ENCODE measurements at regions not wholly inside any gene's neighbourhood (a gene's known extent, or its start where the extent isn't known, plus 50 kb on each side); places are given as distances from the start of the nearest gene placed in this dataset.

DNA sequence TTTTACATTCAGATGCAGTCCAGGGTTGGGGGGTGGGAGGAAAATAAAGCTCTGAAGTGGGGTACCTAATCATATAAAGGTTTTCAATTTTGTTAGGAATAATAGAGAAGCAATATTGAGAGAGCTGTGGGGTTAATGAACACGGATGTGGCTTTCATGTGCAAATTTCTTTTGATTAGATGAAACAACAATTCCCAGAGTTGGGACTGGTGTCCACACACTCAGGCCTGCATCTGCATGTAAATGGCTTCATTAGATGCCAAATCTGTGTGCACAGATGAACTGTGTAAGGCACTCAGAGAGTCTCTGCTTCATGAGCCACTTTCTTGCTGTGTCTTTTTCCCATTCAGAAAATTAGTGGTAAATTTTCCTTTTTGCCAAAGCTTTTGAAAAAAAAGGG, 377.1 kb upstream of the NOVA1 start:
- H3K9me3 ChIP-seq (ENCODE audit: control insufficient read depth, low read length, poor library complexity, severe bottlenecking) = no peaks in the 10 kb centered on the region
- no peak for DNase-seq
- H3K4me1 Mint-ChIP-seq = no peaks in the 10 kb centered on the region
- ATAC-seq = no peak
- no peaks in the 10 kb centered on the region for H3K36me3 Mint-ChIP-seq (ENCODE audit: low read depth)
- H3K27me3 Mint-ChIP-seq = no peaks in the 10 kb centered on the region
- H3K4me3 Mint-ChIP-seq = no peak overlapping the region
- H3K27ac Mint-ChIP-seq = no peak overlapping the region

DNA sequence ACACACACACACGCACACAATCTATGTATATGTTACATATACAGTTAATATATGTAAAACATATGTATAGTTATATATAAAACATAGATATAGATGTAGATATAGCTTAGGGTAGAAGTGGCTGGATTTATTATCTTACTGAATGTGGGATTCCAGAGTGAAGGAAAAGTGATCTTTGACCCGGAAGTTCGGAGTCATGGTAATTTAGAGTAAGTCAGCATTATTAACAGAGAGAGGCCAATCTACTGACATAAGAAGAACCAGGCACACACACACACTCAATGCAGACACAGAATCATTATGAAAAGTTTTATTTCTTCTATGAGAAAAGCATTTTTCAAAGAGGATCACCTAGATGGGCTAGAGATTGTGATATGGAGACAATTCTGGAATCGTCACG, 384.2 kb upstream of the NOVA1 start:
- H3K27me3 Mint-ChIP-seq = no peaks in the 10 kb centered on the region
- no peaks in the 10 kb centered on the region for H3K36me3 Mint-ChIP-seq (ENCODE audit: low read depth)
- no peak overlapping the region for H3K27ac Mint-ChIP-seq
- no peaks in the 10 kb centered on the region for H3K4me1 Mint-ChIP-seq
- H3K4me3 Mint-ChIP-seq = no peak overlapping the region
- no peaks in the 10 kb centered on the region for H3K9me3 ChIP-seq (ENCODE audit: control insufficient read depth, low read length, poor library complexity, severe bottlenecking)
- DNase-seq = no peak
- ATAC-seq = no peak

DNA sequence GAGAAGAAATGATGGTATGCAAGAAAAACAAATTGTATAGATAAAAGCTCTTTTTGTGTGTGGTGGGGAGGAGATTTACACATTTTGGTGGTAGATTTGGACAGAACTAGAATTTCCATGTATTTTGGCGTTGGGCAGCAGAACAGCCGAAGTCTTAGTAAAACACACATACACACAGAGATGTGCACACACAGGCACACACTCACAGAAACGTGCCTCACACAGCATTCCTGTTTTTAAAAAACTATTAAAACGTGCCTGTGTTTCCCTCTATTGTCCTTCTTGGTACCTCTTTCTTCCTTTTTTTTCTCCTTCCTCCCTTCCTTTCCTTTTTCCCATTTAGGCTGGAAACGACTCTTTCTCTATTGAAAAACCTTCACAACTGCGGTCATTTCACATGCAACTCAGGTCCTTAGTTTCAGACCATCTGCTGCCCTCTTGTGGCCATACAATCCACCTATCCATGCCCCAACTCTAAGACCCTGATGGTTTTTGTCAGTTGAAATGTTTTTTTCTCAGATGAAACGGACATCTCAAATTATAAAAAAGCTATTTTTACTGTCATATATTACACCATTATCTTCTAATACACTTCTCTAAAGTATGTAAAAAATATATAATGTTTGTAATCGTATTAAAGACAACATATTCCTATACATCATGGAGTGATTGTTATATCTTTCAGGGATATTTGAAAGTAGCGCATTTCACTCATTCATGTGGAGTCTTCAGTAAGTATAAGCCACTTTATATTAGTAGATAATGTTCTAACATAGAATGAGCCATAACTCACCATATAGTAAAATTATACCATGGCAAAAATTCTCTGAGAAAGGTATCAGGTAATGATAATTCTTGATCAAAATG, 386.7 kb upstream of the NOVA1 start:
- no peaks in the 10 kb centered on the region for H3K4me1 Mint-ChIP-seq
- DNase-seq (no peak), ATAC-seq (no peak)
- no peaks in the 10 kb centered on the region for H3K9me3 ChIP-seq (ENCODE audit: control insufficient read depth, low read length, poor library complexity, severe bottlenecking)
- no peak overlapping the region for H3K27ac Mint-ChIP-seq
- H3K27me3 Mint-ChIP-seq = no peaks in the 10 kb centered on the region
- no peaks in the 10 kb centered on the region for H3K36me3 Mint-ChIP-seq (ENCODE audit: low read depth)
- H3K4me3 Mint-ChIP-seq = no peak overlapping the region

GRCh38 chr14:26987744-26988363, 390.0 kb upstream of the NOVA1 start:
- no peaks in the 10 kb centered on the region for H3K9me3 ChIP-seq (ENCODE audit: control insufficient read depth, low read length, poor library complexity, severe bottlenecking)
- no peaks in the 10 kb centered on the region for H3K4me1 Mint-ChIP-seq
- H3K36me3 Mint-ChIP-seq (ENCODE audit: low read depth) = no peaks in the 10 kb centered on the region
- no peak for ATAC-seq
- no peaks in the 10 kb centered on the region for H3K27me3 Mint-ChIP-seq
- H3K4me3 Mint-ChIP-seq = no peak overlapping the region
- H3K27ac Mint-ChIP-seq = no peak overlapping the region
- DNase-seq = no peak

DNA sequence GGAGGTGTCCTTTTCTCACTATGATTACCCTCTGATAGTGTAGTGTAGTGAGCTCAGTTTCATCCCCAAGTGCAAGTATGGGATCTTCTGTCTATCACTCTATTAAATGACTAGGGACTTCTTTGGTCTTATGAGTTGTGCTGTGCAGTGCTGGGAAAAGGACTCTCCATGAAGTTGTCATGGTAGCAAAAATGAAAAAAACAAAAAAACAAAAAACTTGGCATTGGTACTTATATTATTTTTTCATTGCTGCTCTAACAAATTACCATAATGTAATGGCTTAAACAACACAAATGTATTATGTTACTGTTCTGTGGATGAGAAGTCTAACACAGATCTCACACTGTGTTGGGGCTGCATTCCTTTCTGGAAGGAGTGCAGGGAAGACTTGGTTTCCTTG, 393.1 kb upstream of the NOVA1 start:
- H3K9me3 ChIP-seq (ENCODE audit: control insufficient read depth, low read length, poor library complexity, severe bottlenecking) = no peaks in the 10 kb centered on the region
- H3K27me3 Mint-ChIP-seq = no peaks in the 10 kb centered on the region
- no peaks in the 10 kb centered on the region for H3K4me1 Mint-ChIP-seq
- H3K4me3 Mint-ChIP-seq = no peak overlapping the region
- ATAC-seq = no peak
- no peaks in the 10 kb centered on the region for H3K36me3 Mint-ChIP-seq (ENCODE audit: low read depth)
- no peak for DNase-seq
- no peak overlapping the region for H3K27ac Mint-ChIP-seq

GRCh38 chr14:26992403-26993115, 394.7 kb upstream of the NOVA1 start:
- no peak overlapping the region for H3K4me3 Mint-ChIP-seq
- no peak for DNase-seq
- H3K27me3 Mint-ChIP-seq = no peaks in the 10 kb centered on the region
- no peak for ATAC-seq
- no peaks in the 10 kb centered on the region for H3K9me3 ChIP-seq (ENCODE audit: control insufficient read depth, low read length, poor library complexity, severe bottlenecking)
- no peak overlapping the region for H3K27ac Mint-ChIP-seq
- H3K4me1 Mint-ChIP-seq = no peaks in the 10 kb centered on the region
- H3K36me3 Mint-ChIP-seq (ENCODE audit: low read depth) = no peaks in the 10 kb centered on the region

DNA sequence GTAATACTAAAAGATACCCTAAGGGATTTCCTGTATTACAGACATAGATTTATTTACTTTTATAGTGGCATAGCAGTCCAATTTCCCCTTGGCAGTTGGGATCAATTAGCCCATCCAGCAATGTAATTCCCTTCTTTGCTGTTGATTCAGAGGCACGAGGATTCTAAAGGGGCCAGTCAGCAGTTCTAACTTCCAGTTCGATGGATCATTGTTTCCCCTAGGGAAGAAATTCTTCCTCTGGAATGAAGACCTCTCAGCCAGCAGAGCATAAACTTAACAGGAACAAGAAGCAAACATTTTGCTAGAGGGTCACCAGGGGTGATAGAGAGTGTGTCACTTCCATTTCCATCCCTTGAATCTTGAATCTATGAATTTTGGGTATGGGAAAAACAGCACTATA, 395.7 kb upstream of the NOVA1 start:
- Mint-ChIP-seq H3K4me1 (no peaks in the 10 kb centered on the region), H3K36me3 (ENCODE audit: low read depth) (no peaks in the 10 kb centered on the region), H3K4me3 (no peak overlapping the region), H3K27ac (no peak overlapping the region), H3K27me3 (no peaks in the 10 kb centered on the region)
- ATAC-seq (no peak), DNase-seq (no peak)
- no peaks in the 10 kb centered on the region for H3K9me3 ChIP-seq (ENCODE audit: control insufficient read depth, low read length, poor library complexity, severe bottlenecking)

GRCh38 chr14:26995301-26995700, 397.5 kb upstream of the NOVA1 start:
- Mint-ChIP-seq H3K36me3 (ENCODE audit: low read depth) (no peaks in the 10 kb centered on the region), H3K27me3 (no peaks in the 10 kb centered on the region), H3K4me1 (no peaks in the 10 kb centered on the region), H3K4me3 (no peak overlapping the region), H3K27ac (no peak overlapping the region)
- ATAC-seq = no peak
- DNase-seq = no peak
- no peaks in the 10 kb centered on the region for H3K9me3 ChIP-seq (ENCODE audit: control insufficient read depth, low read length, poor library complexity, severe bottlenecking)

DNA sequence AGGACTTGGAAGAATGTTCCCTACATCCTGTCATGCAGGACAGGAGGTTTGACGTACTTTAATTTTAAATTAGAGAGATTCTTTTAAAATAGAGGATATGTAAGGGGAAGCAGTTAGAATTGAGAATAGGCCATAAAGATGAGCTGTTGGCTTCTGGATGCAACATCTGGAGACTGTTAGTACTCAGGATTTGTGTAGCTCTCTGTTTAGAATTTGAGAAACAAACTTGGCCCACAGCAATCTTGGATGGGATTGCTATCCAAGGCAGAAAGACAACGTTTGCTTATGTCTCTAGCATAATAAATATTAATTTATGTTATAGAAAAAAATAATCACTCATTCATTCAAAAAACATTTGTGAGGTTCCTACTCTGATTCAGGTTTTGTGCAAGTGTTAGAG, 398.4 kb upstream of the NOVA1 start:
- no peak overlapping the region for H3K27ac Mint-ChIP-seq
- no peaks in the 10 kb centered on the region for H3K27me3 Mint-ChIP-seq
- DNase-seq (no peak), ATAC-seq (no peak)
- no peaks in the 10 kb centered on the region for H3K9me3 ChIP-seq (ENCODE audit: control insufficient read depth, low read length, poor library complexity, severe bottlenecking)
- H3K36me3 Mint-ChIP-seq (ENCODE audit: low read depth) = no peaks in the 10 kb centered on the region
- no peak overlapping the region for H3K4me3 Mint-ChIP-seq
- no peaks in the 10 kb centered on the region for H3K4me1 Mint-ChIP-seq

DNA sequence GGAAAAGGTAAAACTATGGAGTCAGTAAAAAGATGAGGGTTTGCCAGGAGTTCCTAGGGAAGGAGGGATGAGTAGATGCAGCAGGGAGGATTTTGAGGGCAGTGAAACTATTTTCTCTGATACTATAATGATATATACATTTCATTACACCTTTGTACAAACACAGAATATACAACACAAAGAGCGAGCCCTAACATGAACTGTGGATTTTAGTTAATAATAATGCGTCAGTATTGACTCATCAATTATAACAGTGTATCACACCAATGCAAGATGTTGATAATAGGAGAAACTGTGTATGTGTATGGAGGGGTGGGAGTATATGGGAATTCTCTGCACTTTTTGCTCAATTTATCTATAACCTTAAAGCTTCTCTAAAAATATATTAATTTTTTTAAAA, 404.3 kb upstream of the NOVA1 start:
- Mint-ChIP-seq H3K27ac (no peak overlapping the region), H3K27me3 (no peaks in the 10 kb centered on the region), H3K4me1 (no peaks in the 10 kb centered on the region), H3K4me3 (no peak overlapping the region), H3K36me3 (ENCODE audit: low read depth) (no peaks in the 10 kb centered on the region)
- no peak for DNase-seq
- H3K9me3 ChIP-seq (ENCODE audit: control insufficient read depth, low read length, poor library complexity, severe bottlenecking) = no peaks in the 10 kb centered on the region
- no peak for ATAC-seq

DNA sequence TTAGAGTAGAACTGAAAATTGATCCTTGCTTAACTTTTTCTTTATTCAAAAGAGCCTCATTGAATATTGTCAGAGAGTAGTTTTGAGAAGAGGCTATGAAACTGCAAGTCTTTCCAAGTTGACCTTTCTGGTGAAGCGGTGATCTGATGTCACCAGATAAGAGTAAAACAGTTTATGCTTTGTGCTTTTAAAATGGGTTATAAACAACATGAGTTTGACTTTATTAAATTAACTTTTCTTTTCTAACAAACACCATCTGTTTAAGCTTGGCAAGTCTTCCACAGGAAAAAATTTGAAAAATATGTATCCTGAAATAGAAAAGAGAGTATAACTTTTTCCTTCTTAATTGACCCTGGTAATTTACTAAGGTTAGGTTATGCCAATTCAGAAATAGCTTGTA, 408.7 kb upstream of the NOVA1 start:
- no peak overlapping the region for H3K4me3 Mint-ChIP-seq
- H3K27me3 Mint-ChIP-seq = no peaks in the 10 kb centered on the region
- no peak for DNase-seq
- H3K9me3 ChIP-seq (ENCODE audit: control insufficient read depth, low read length, poor library complexity, severe bottlenecking) = no peaks in the 10 kb centered on the region
- ATAC-seq = no peak
- no peak overlapping the region for H3K27ac Mint-ChIP-seq
- no peaks in the 10 kb centered on the region for H3K36me3 Mint-ChIP-seq (ENCODE audit: low read depth)
- H3K4me1 Mint-ChIP-seq = no peaks in the 10 kb centered on the region

DNA sequence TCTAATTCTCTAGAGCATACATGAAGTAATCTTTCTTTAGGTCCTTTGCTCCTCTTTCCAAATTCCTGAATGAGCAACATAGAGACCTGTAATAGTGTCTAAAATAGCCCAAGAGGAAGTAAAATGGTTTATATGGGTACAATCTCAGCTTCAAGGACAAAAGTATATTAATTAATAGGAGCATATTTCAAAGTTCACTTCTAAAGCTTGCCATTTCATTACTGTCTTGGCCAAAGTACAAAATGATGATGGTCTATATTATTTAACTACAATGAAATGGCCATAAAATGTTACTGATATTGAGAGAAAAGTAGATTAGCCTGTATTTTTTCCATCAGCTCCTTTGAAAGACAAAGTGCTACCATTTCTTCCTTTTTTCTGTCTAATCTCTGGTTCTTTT, 410.4 kb upstream of the NOVA1 start:
- Mint-ChIP-seq H3K27me3 (no peaks in the 10 kb centered on the region), H3K36me3 (ENCODE audit: low read depth) (no peaks in the 10 kb centered on the region), H3K27ac (no peak overlapping the region), H3K4me3 (no peak overlapping the region), H3K4me1 (no peaks in the 10 kb centered on the region)
- H3K9me3 ChIP-seq (ENCODE audit: control insufficient read depth, low read length, poor library complexity, severe bottlenecking) = no peaks in the 10 kb centered on the region
- DNase-seq = no peak
- no peak for ATAC-seq

DNA sequence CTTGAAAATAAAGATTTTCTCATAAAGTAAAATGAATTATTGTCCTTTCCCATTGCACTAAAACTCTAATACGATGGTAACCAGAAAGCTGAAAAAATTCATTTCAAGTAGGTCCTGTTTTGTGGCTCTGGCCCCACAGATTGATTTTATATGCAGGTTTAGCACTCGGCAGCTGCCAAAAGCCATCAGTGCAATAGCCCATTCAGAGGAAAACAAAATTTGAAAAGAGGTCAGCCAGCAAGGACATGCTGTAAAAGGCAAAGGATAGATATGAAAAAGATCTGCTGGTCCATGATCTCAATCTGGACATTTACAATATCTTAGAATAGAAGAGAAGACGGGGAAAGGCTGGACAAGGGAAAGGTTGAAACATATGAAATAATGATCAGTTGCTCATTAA, 414.8 kb upstream of the NOVA1 start:
- H3K27me3 Mint-ChIP-seq = no peaks in the 10 kb centered on the region
- no peak for ATAC-seq
- no peak overlapping the region for H3K27ac Mint-ChIP-seq

More for the DNA sequence above, 414.8 kb upstream of the NOVA1 start:
- Mint-ChIP-seq H3K4me1 (no peaks in the 10 kb centered on the region), H3K4me3 (no peak overlapping the region), H3K36me3 (ENCODE audit: low read depth) (no peaks in the 10 kb centered on the region)
- no peak for DNase-seq
- no peaks in the 10 kb centered on the region for H3K9me3 ChIP-seq (ENCODE audit: control insufficient read depth, low read length, poor library complexity, severe bottlenecking)

Measured in T-helper 17 cell (primary cell).